CD14-positive monocyte (primary cell): ENCODE measurements at regions not wholly inside any gene's neighbourhood (a gene's known extent, or its start where the extent isn't known, plus 50 kb on each side); places are given as distances from the start of the nearest gene placed in this dataset.

Experiments
- DNase-seq, 3 donors: peaks; one replicate each; pipeline ENCODE4 v3.0.0-alpha.2; 2011 to 2022
- H2AFZ ChIP-seq: 2 replicates; pipeline ENCODE4 v1.6.0; 2012; ENCODE audit warnings: mild to moderate bottlenecking, low read depth, low read length, inconsistent platforms; ENCODE audit not compliant: insufficient read depth, poor library complexity, severe bottlenecking
- H3K27ac ChIP-seq, 2 donors: 1 replicate in 1 of 2; 2 replicates in 1 of 2; pipeline ENCODE4 v1.5.1; 2012 to 2013; ENCODE audit warnings: low read length in 2 of 2, control low read depth in 1 of 2, inconsistent platforms in 1 of 2, low read depth in 1 of 2, mild to moderate bottlenecking in 1 of 2
- H3K27me3 ChIP-seq, 2 donors: one replicate each; pipeline versions ENCODE4 v1.6.0 to v1.6.1; 2011 to 2013; ENCODE audit warnings: low read length in 2 of 2; ENCODE audit not compliant: control insufficient read depth in 2 of 2, insufficient read depth in 2 of 2
- H3K36me3 ChIP-seq, 2 donors: replicated peaks in 1 of 2; 1 replicate in 1 of 2; 2 replicates in 1 of 2; pipeline versions ENCODE4 v1.5.1 to v1.6.1; 2012 to 2013; ENCODE audit warnings: low read length in 2 of 2, control low read depth in 1 of 2, inconsistent platforms in 1 of 2, mild to moderate bottlenecking in 1 of 2; ENCODE audit not compliant: insufficient read depth in 2 of 2, control insufficient read depth in 1 of 2
- H3K4me1 ChIP-seq, 2 donors: 1 replicate in 1 of 2; 2 replicates in 1 of 2; pipeline versions ENCODE4 v1.5.1 to v1.6.1; 2012 to 2013; ENCODE audit warnings: low read length in 2 of 2, control low read depth in 1 of 2, inconsistent platforms in 1 of 2, mild to moderate bottlenecking in 1 of 2, moderate library complexity in 1 of 2; ENCODE audit not compliant: insufficient read depth in 2 of 2, control insufficient read depth in 1 of 2
- H3K4me2 ChIP-seq: replicated peaks from 2 replicates; pipeline ENCODE3; 2012; ENCODE audit warnings: low read length, moderate library complexity, mild to moderate bottlenecking; ENCODE audit not compliant: poor library complexity, severe bottlenecking; ENCODE audit errors: extremely low read depth
- H3K4me3 ChIP-seq, 3 experiments: fragments of 200-600 bp in 1 of 3; sonication (generic) in 1 of 3; replicated peaks in 1 of 3; 1 replicate in 2 of 3; 2 replicates in 1 of 3; pipeline ENCODE4 v1.5.1; 2011 to 2013; ENCODE audit warnings: low read length in 3 of 3, mild to moderate bottlenecking in 3 of 3, control low read depth in 2 of 3, low read depth in 2 of 3, inconsistent platforms in 1 of 3, moderate library complexity in 1 of 3
- H3K79me2 ChIP-seq: 2 replicates; pipeline ENCODE4 v1.6.0; 2012; ENCODE audit warnings: mild to moderate bottlenecking, control low read depth, inconsistent platforms, low read length, moderate library complexity; ENCODE audit not compliant: insufficient read depth
- H3K9ac ChIP-seq: 2 replicates; pipeline ENCODE4 v1.6.0; 2017; ENCODE audit warnings: low read length, mild to moderate bottlenecking; ENCODE audit not compliant: insufficient read depth, poor library complexity, severe bottlenecking
- H3K9me3 ChIP-seq, 2 donors: replicated peaks in 1 of 2; 1 replicate in 1 of 2; 2 replicates in 1 of 2; pipeline versions ENCODE4 v1.5.1 to v1.6.1; 2012 to 2013; ENCODE audit warnings: low read length in 2 of 2, control low read depth in 1 of 2; ENCODE audit not compliant: control insufficient read depth in 1 of 2, insufficient read depth in 1 of 2
- H4K20me1 ChIP-seq: 2 replicates; pipeline ENCODE4 v1.6.0; 2012; ENCODE audit warnings: mild to moderate bottlenecking, low read length, control low read depth, moderate library complexity; ENCODE audit not compliant: insufficient read depth
- H3K27ac Mint-ChIP-seq, 7 donors: one replicate each; pipeline ENCODE4 v1.8.0; 2020; ENCODE audit warnings: mild to moderate bottlenecking in 7 of 7, mixed read lengths in 7 of 7, moderate library complexity in 6 of 7, inconsistent platforms in 2 of 7
- H3K27me3 Mint-ChIP-seq, 3 donors: one replicate each; pipeline ENCODE4 v1.8.0; 2021 to 2022; ENCODE audit warnings: low read depth in 3 of 3, mild to moderate bottlenecking in 3 of 3, mixed read lengths in 3 of 3, moderate library complexity in 3 of 3, inconsistent platforms in 1 of 3
- H3K36me3 Mint-ChIP-seq, 2 donors: one replicate each; pipeline ENCODE4 v1.8.0; 2020; ENCODE audit warnings: mixed read lengths in 2 of 2, inconsistent platforms in 1 of 2, mild to moderate bottlenecking in 1 of 2
- H3K4me1 Mint-ChIP-seq: one replicate; pipeline ENCODE4 v1.8.0; 2020; ENCODE audit warnings: mild to moderate bottlenecking, mixed read lengths
- H3K4me3 Mint-ChIP-seq, 2 donors: one replicate each; pipeline ENCODE4 v1.8.0; 2020; ENCODE audit warnings: mild to moderate bottlenecking in 2 of 2, mixed read lengths in 2 of 2, moderate library complexity in 1 of 2
- H3K9me3 Mint-ChIP-seq, 7 donors: one replicate each; pipeline ENCODE4 v1.8.0; 2020 to 2022; ENCODE audit warnings: mixed read lengths in 7 of 7, mild to moderate bottlenecking in 6 of 7, moderate library complexity in 6 of 7, inconsistent platforms in 2 of 7
- CTCF ChIP-seq: fragments of 200-600 bp; IDR thresholded peaks from one replicate; pipeline ENCODE4 v1.8.0; 2022; ENCODE audit warnings: antibody characterized with exemption, mild to moderate bottlenecking
- WGBS: methylation state at CpG from one replicate; pipeline ENCODE4 v1.1.5; 2013; ENCODE audit warnings: missing lambda C conversion rate; ENCODE audit not compliant: insufficient coverage; 5-methylcytosine and 5-hydroxymethylcytosine counted together
- intact Hi-C, 2 donors: fragments of 100-400 bp; cut with micrococcal nuclease; formaldehyde crosslinking; loops; one replicate each; pipeline versions ENCODE4 v1.15.0 to v1.15.1; 2023

DNA sequence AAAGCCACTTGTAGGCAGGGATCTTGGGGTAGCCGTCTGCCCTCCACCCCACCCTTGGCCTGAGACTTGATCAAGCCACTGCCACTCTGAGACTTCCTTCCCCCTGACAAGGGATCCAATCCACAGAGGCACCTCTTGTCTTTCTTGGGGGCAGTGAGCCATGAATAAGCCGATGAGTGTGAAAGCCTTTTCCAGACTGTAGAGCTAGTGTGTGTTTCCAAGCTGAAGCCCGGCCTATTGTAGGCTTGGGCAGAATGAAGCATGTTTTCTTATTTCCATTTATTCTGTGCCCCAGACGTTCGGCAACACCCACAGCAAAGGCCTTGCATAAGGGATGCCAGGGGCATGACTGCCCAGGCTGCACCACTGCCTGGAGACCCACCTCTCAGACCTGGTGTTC lies 991.6 kb downstream of the BCL11B start:
- Histone ChIP-seq H3K4me2 (no peak overlapping the region), H3K36me3 (no peaks in the 10 kb centered on the region), H3K4me3 (no peak overlapping the region), H3K27me3 (no peaks in the 10 kb centered on the region), H2AFZ (no peak overlapping the region), H3K9ac (no peak overlapping the region), H3K79me2 (no peaks in the 10 kb centered on the region), H3K4me1 (no peaks in the 10 kb centered on the region), H3K9me3 (peaks cover 0 to 3% of the 10 kb centered on the region in 2 donors), H3K27ac (no peak overlapping the region), H4K20me1 (no peaks in the 10 kb centered on the region)
- no peak for DNase-seq
- TF ChIP-seq CTCF = no peak
- 88% methylated on average over 4 of the region's 5 CpGs for WGBS
- no peaks in the 10 kb centered on the region for H3K27me3 Mint-ChIP-seq
- H3K36me3 Mint-ChIP-seq = no peaks in the 10 kb centered on the region
- H3K9me3 Mint-ChIP-seq = peaks cover 0 to 20% (median 8%) of the 10 kb centered on the region in 7 donors
- no peak overlapping the region for H3K27ac Mint-ChIP-seq
- no peak overlapping the region for H3K4me3 Mint-ChIP-seq
- no peaks in the 10 kb centered on the region for H3K4me1 Mint-ChIP-seq
- intact Hi-C loops = no loop called here

- no peaks in the 10 kb centered on the region for H3K79me2 ChIP-seq
- no peak for TF ChIP-seq CTCF
- H3K27me3 Mint-ChIP-seq = no peaks in the 10 kb centered on the region
- no peak overlapping the region for H3K4me2 ChIP-seq
- no peaks in the 10 kb centered on the region for H3K36me3 ChIP-seq
- H3K9me3 ChIP-seq = peaks cover 0 to 21% of the 10 kb centered on the region in 2 donors
- H3K27ac Mint-ChIP-seq = no peak overlapping the region
- no peaks in the 10 kb centered on the region for H3K4me1 ChIP-seq
- DNase-seq = no peak
- no peaks in the 10 kb centered on the region for H4K20me1 ChIP-seq
- H3K27ac ChIP-seq = no peak overlapping the region
- intact Hi-C loops = no loop called here
- no peaks in the 10 kb centered on the region for H3K27me3 ChIP-seq
- peaks cover 9 to 20% (median 14%) of the 10 kb centered on the region in 7 donors for H3K9me3 Mint-ChIP-seq
- no peak overlapping the region for H3K4me3 Mint-ChIP-seq
- H3K9ac ChIP-seq = no peak overlapping the region
- H3K36me3 Mint-ChIP-seq = no peaks in the 10 kb centered on the region
- H3K4me1 Mint-ChIP-seq = no peaks in the 10 kb centered on the region
- WGBS = 98% methylated on average over 4 of the region's 6 CpGs
- no peak overlapping the region for H3K4me3 ChIP-seq
- H2AFZ ChIP-seq = no peak overlapping the region
These were observed 983.2 kb downstream of the BCL11B start for GRCh38 chr14:98288825-98289224.
